ENCODE measurements at regions not wholly inside any gene's neighbourhood (a gene's known extent, or its start where the extent isn't known, plus 50 kb on each side); places are given as distances from the start of the nearest gene placed in this dataset.

DNA sequence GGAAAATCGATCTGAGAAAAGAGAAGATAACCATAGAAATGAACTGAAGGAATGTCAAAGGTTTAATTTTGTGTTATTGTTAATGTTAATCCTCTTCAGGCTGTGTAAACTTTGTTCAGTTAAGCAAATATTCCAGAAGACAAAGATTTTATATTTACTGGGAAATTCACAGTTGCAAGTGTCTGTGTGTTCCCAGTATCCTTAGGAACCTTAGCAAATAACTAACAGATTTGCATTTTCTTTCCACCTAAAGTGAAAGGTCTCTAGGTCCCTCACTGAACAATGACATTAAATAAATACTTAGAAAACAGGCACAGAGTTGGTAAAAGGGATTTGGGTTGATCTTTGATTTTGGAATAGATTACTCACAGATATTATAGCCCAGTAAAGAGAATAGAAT, 324.7 kb downstream of the C4orf33 start:
- H3K9ac ChIP-seq (ENCODE audit: control insufficient read depth, extremely low read depth, insufficient read depth, low read length) = no peak overlapping the region
- no peaks in the 10 kb centered on the region for H3K27me3 ChIP-seq (ENCODE audit: control insufficient read depth, extremely low read depth, insufficient read depth, low read length)
- H3K36me3 ChIP-seq (ENCODE audit: control insufficient read depth in 2 of 2, extremely low read depth in 1 of 2, insufficient read depth in 2 of 2, low read length in 2 of 2) = no peaks in the 10 kb centered on the region
- H3K9me1 ChIP-seq (ENCODE audit: control insufficient read depth, extremely low read depth, insufficient read depth, low read length) = no peaks in the 10 kb centered on the region
- no peaks in the 10 kb centered on the region for H4K20me1 ChIP-seq (ENCODE audit: control insufficient read depth, extremely low read depth, insufficient read depth, low read length)
- H3K79me2 ChIP-seq (ENCODE audit: control insufficient read depth, insufficient read depth, low read length) = no peaks in the 10 kb centered on the region
- no peaks in the 10 kb centered on the region for H3K9me3 ChIP-seq (ENCODE audit: control insufficient read depth, low read depth, low read length)
- no peak overlapping the region for H3K4me2 ChIP-seq (ENCODE audit: control insufficient read depth, extremely low read depth, insufficient read depth, low read depth, low read length)
- DNase-seq (ENCODE audit: low read depth, low spot score) = no peak
- dilution Hi-C loops (cut with MboI; ENCODE audit: extremely low pct_ligation_motif_present, low sequenced_read_pairs) = no loop called here
- H3K4me3 ChIP-seq (ENCODE audit: control insufficient read depth in 2 of 3, extremely low read depth in 1 of 3, insufficient read depth in 2 of 3, low read depth in 1 of 3, low read length in 3 of 3) = no peak overlapping the region
- TF ChIP-seq, protein P1, sequence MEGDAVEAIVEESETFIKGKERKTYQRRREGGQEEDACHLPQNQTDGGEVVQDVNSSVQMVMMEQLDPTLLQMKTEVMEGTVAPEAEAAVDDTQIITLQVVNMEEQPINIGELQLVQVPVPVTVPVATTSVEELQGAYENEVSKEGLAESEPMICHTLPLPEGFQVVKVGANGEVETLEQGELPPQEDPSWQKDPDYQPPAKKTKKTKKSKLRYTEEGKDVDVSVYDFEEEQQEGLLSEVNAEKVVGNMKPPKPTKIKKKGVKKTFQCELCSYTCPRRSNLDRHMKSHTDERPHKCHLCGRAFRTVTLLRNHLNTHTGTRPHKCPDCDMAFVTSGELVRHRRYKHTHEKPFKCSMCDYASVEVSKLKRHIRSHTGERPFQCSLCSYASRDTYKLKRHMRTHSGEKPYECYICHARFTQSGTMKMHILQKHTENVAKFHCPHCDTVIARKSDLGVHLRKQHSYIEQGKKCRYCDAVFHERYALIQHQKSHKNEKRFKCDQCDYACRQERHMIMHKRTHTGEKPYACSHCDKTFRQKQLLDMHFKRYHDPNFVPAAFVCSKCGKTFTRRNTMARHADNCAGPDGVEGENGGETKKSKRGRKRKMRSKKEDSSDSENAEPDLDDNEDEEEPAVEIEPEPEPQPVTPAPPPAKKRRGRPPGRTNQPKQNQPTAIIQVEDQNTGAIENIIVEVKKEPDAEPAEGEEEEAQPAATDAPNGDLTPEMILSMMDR (optimal IDR thresholded peaks at IDR 0.05 in 1 of 3, IDR thresholded peaks at IDR 0.05 in 1 of 3, conservative IDR thresholded peaks at IDR 0.05 in 1 of 3; ENCODE audit: extremely low read depth in 1 of 3, insufficient read depth in 2 of 3, low read length in 3 of 3) = no peak
- TF ChIP-seq EZH2 (IDR thresholded peaks at IDR 0.05; ENCODE audit: low read length) = no peak
- no peak overlapping the region for H2AFZ ChIP-seq (ENCODE audit: control insufficient read depth, low read length)
- H3K27ac ChIP-seq (ENCODE audit: control insufficient read depth, insufficient read depth, low read length) = no peak overlapping the region
- H3K4me1 ChIP-seq (ENCODE audit: control insufficient read depth, extremely low read depth, insufficient read depth, low read length) = no peaks in the 10 kb centered on the region
- FAIRE-seq = no peak

DNA sequence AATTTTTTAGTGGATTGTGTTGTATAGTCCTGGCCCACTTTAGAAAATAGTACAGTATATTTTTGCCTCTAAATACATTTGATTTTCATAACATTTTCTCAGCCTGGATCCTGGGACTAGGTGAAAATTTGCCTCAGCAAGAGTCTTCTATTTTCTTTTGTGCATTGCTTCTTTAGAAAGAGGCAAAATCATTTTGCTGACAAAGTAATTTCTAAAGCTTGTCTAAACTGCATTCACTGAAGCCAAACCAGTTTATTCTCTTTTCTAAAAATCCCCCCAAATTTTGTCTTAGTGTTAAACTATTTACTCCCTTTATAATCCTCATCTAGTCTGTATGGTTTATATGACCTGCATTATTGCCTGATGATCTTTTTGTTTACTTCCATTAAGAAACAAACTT, 326.3 kb downstream of the C4orf33 start:
- Histone ChIP-seq H2AFZ (ENCODE audit: control insufficient read depth, low read length) (no peak overlapping the region), H3K9me3 (ENCODE audit: control insufficient read depth, low read depth, low read length) (no peaks in the 10 kb centered on the region), H3K27me3 (ENCODE audit: control insufficient read depth, extremely low read depth, insufficient read depth, low read length) (no peaks in the 10 kb centered on the region), H4K20me1 (ENCODE audit: control insufficient read depth, extremely low read depth, insufficient read depth, low read length) (no peaks in the 10 kb centered on the region), H3K36me3 (ENCODE audit: control insufficient read depth in 2 of 2, extremely low read depth in 1 of 2, insufficient read depth in 2 of 2, low read length in 2 of 2) (no peaks in the 10 kb centered on the region), H3K9ac (ENCODE audit: control insufficient read depth, extremely low read depth, insufficient read depth, low read length) (no peak overlapping the region), H3K27ac (ENCODE audit: control insufficient read depth, insufficient read depth, low read length) (no peak overlapping the region), H3K4me3 (ENCODE audit: control insufficient read depth in 2 of 3, extremely low read depth in 1 of 3, insufficient read depth in 2 of 3, low read depth in 1 of 3, low read length in 3 of 3) (no peak overlapping the region), H3K79me2 (ENCODE audit: control insufficient read depth, insufficient read depth, low read length) (no peaks in the 10 kb centered on the region), H3K4me1 (ENCODE audit: control insufficient read depth, extremely low read depth, insufficient read depth, low read length) (no peaks in the 10 kb centered on the region), H3K9me1 (ENCODE audit: control insufficient read depth, extremely low read depth, insufficient read depth, low read length) (no peaks in the 10 kb centered on the region), H3K4me2 (ENCODE audit: control insufficient read depth, extremely low read depth, insufficient read depth, low read depth, low read length) (no peak overlapping the region)
- dilution Hi-C loops (cut with MboI; ENCODE audit: extremely low pct_ligation_motif_present, low sequenced_read_pairs) = no loop called here
- TF ChIP-seq, protein P1 (optimal IDR thresholded peaks at IDR 0.05 in 1 of 3, IDR thresholded peaks at IDR 0.05 in 1 of 3, conservative IDR thresholded peaks at IDR 0.05 in 1 of 3; ENCODE audit: extremely low read depth in 1 of 3, insufficient read depth in 2 of 3, low read length in 3 of 3) = no peak
- no peak for TF ChIP-seq EZH2 (IDR thresholded peaks at IDR 0.05; ENCODE audit: low read length)
- DNase-seq (ENCODE audit: low read depth, low spot score) (no peak), FAIRE-seq (no peak)
